ENCODE measurements at regions not wholly inside any gene's neighbourhood (a gene's known extent, or its start where the extent isn't known, plus 50 kb on each side); places are given as distances from the start of the nearest gene placed in this dataset.

GRCh38 chr13:83350569-83350968 lies 531.7 kb downstream of the SLITRK1 start:
- TF ChIP-seq EZH2 (IDR thresholded peaks at IDR 0.05; ENCODE audit: low read length, unreplicated experiment) (no peak), CTCF (conservative IDR thresholded peaks at IDR 0.05; ENCODE audit: low read depth, low read length) (no peak), EZH2phosphoT487 (IDR thresholded peaks at IDR 0.05; ENCODE audit: borderline replicate concordance, low read length) (no peak)
